Fibroblast of lung (primary cell): ENCODE measurements at regions not wholly inside any gene's neighbourhood (a gene's known extent, or its start where the extent isn't known, plus 50 kb on each side); places are given as distances from the start of the nearest gene placed in this dataset.

ENCODE experiments used
- DNase-seq, 2 donors: peaks; one replicate each; pipeline versions ENCODE4 v3.0.0 to v3.0.0-alpha.2; 2010; ENCODE audit warnings: low read depth in 2 of 2
- H2AFZ ChIP-seq: 2 replicates; pipeline ENCODE4 v1.5.1; 2012; ENCODE audit warnings: low read length, control low read depth, inconsistent platforms
- H3K27ac ChIP-seq: 2 replicates; pipeline ENCODE4 v1.5.1; 2011; ENCODE audit warnings: low read length, control low read depth; ENCODE audit not compliant: insufficient read depth
- H3K27me3 ChIP-seq: 2 replicates; pipeline ENCODE4 v1.5.1; 2011; ENCODE audit warnings: mild to moderate bottlenecking, low read length; ENCODE audit not compliant: control insufficient read depth, insufficient read depth
- H3K36me3 ChIP-seq: 2 replicates; pipeline ENCODE4 v1.5.1; 2011; ENCODE audit warnings: low read length; ENCODE audit not compliant: control insufficient read depth, insufficient read depth
- H3K4me1 ChIP-seq: 2 replicates; pipeline ENCODE4 v1.5.1; 2011; ENCODE audit warnings: low read length; ENCODE audit not compliant: control insufficient read depth, insufficient read depth; ENCODE audit errors: extremely low read depth
- H3K4me2 ChIP-seq: 2 replicates; pipeline ENCODE4 v1.5.1; 2011; ENCODE audit warnings: low read length, control low read depth; ENCODE audit not compliant: insufficient read depth; ENCODE audit errors: extremely low read depth
- H3K4me3 ChIP-seq, 4 experiments: fragments of 200-600 bp in 1 of 4; sonication (generic) in 1 of 4; replicated peaks in 1 of 4; 2 replicates each; pipeline ENCODE4 v1.5.1; 2011 to 2016; ENCODE audit warnings: low read length in 4 of 4, low read depth in 3 of 4, mild to moderate bottlenecking in 3 of 4, control low read depth in 2 of 4, inconsistent platforms in 1 of 4, mixed read lengths in 1 of 4; ENCODE audit not compliant: insufficient read depth in 1 of 4; ENCODE audit errors: control extremely low read depth in 1 of 4
- H3K79me2 ChIP-seq: 2 replicates; pipeline ENCODE4 v1.5.1; 2012; ENCODE audit warnings: mild to moderate bottlenecking, low read length, inconsistent platforms; ENCODE audit not compliant: control insufficient read depth, insufficient read depth
- H3K9ac ChIP-seq: 2 replicates; pipeline ENCODE4 v1.5.1; 2011; ENCODE audit warnings: mild to moderate bottlenecking, low read length, control low read depth; ENCODE audit not compliant: insufficient read depth
- H3K9me3 ChIP-seq: 2 replicates; pipeline ENCODE4 v1.5.1; 2012; ENCODE audit warnings: low read depth, low read length; ENCODE audit not compliant: control insufficient read depth, insufficient read depth
- H4K20me1 ChIP-seq: 2 replicates; pipeline ENCODE4 v1.5.1; 2011; ENCODE audit warnings: low read length; ENCODE audit not compliant: control insufficient read depth, insufficient read depth; ENCODE audit errors: extremely low read depth
- CTCF ChIP-seq, 2 donors: IDR thresholded peaks in 1 of 2; conservative IDR thresholded peaks in 1 of 2; 1 replicate in 1 of 2; 2 replicates in 1 of 2; pipeline ENCODE4 v1.5.1; 2011 to 2012; ENCODE audit warnings: low read length in 2 of 2, control low read depth in 1 of 2, inconsistent platforms in 1 of 2, low read depth in 1 of 2, mild to moderate bottlenecking in 1 of 2
- EZH2 ChIP-seq: IDR thresholded peaks from 2 replicates; pipeline ENCODE4 v1.5.1; 2012; ENCODE audit warnings: low read length, control low read depth, mild to moderate bottlenecking; ENCODE audit errors: missing control alignments

GRCh38 chr14:98847521-98848468, 424.2 kb downstream of the BCL11B start:
- H3K4me3 ChIP-seq: no peak overlapping the region
- no peak overlapping the region for H3K9ac ChIP-seq
- no peaks in the 10 kb centered on the region for H4K20me1 ChIP-seq
- H3K9me3 ChIP-seq: no peaks in the 10 kb centered on the region
- TF ChIP-seq EZH2: no peak
- no peak for TF ChIP-seq CTCF (conservative IDR thresholded peaks at IDR 0.05 in 1 of 2, IDR thresholded peaks at IDR 0.05 in 1 of 2; ENCODE audit: low read depth in 1 of 2, low read length in 2 of 2)
- no peak overlapping the region for H3K27ac ChIP-seq
- H3K4me2 ChIP-seq: no peak overlapping the region
- DNase-seq: peak in 1 of 2 donors; percentile 6
- no peaks in the 10 kb centered on the region for H3K36me3 ChIP-seq
- no peaks in the 10 kb centered on the region for H3K27me3 ChIP-seq
- no peaks in the 10 kb centered on the region for H3K79me2 ChIP-seq
- H2AFZ ChIP-seq: no peak overlapping the region
- no peaks in the 10 kb centered on the region for H3K4me1 ChIP-seq

- Histone ChIP-seq H2AFZ (no peak overlapping the region), H4K20me1 (no peaks in the 10 kb centered on the region), H3K4me2 (no peak overlapping the region), H3K27me3 (no peaks in the 10 kb centered on the region), H3K9ac (no peak overlapping the region), H3K79me2 (no peaks in the 10 kb centered on the region), H3K36me3 (no peaks in the 10 kb centered on the region), H3K4me1 (no peaks in the 10 kb centered on the region), H3K9me3 (no peaks in the 10 kb centered on the region), H3K27ac (no peak overlapping the region), H3K4me3 (no peak overlapping the region)
- no peak for TF ChIP-seq EZH2
- no peak for TF ChIP-seq CTCF (conservative IDR thresholded peaks at IDR 0.05 in 1 of 2, IDR thresholded peaks at IDR 0.05 in 1 of 2; ENCODE audit: low read depth in 1 of 2, low read length in 2 of 2)
- no peak for DNase-seq
Measured at GRCh38 chr14:98853063-98853729, 418.8 kb downstream of the BCL11B start.

- Histone ChIP-seq H4K20me1 (no peaks in the 10 kb centered on the region), H3K9ac (no peak overlapping the region), H2AFZ (no peak overlapping the region), H3K79me2 (no peaks in the 10 kb centered on the region), H3K27ac (no peak overlapping the region), H3K36me3 (no peaks in the 10 kb centered on the region), H3K27me3 (no peaks in the 10 kb centered on the region), H3K4me1 (no peaks in the 10 kb centered on the region), H3K4me3 (no peak overlapping the region), H3K9me3 (no peaks in the 10 kb centered on the region), H3K4me2 (no peak overlapping the region)
- TF ChIP-seq CTCF (conservative IDR thresholded peaks at IDR 0.05 in 1 of 2, IDR thresholded peaks at IDR 0.05 in 1 of 2; ENCODE audit: low read depth in 1 of 2, low read length in 2 of 2) (no peak), EZH2 (no peak)
- DNase-seq: no peak
Measured at GRCh38 chr14:98855926-98856715, 415.9 kb downstream of the BCL11B start.
